Mucosa of descending colon (tissue), 3 donors: ENCODE measurements at regions not wholly inside any gene's neighbourhood (a gene's known extent, or its start where the extent isn't known, plus 50 kb on each side); places are given as distances from the start of the nearest gene placed in this dataset.

Experiments
- ATAC-seq: fragments of 200-7000 bp; cut with Tn5 transposase; one replicate; pipeline ENCODE4 v1.9.1; 2020; ENCODE audit warnings: mild to moderate bottlenecking, moderate library complexity
- DNase-seq, 3 donors: peaks; one replicate each; pipeline ENCODE4 v3.0.0-alpha.2; 2020
- H3K36me3 ChIP-seq: fragments of 200-600 bp; one replicate; pipeline ENCODE4 v1.8.0; 2021; ENCODE audit warnings: low read depth, mild to moderate bottlenecking
- H3K4me1 ChIP-seq: fragments of 200-600 bp; one replicate; pipeline ENCODE4 v1.8.0; 2021; ENCODE audit warnings: low read depth, mild to moderate bottlenecking
- H3K4me3 ChIP-seq: fragments of 200-600 bp; one replicate; pipeline ENCODE4 v1.8.0; 2021; ENCODE audit warnings: mild to moderate bottlenecking
- H3K9me3 ChIP-seq: fragments of 200-600 bp; one replicate; pipeline ENCODE4 v1.8.0; 2021; ENCODE audit warnings: mild to moderate bottlenecking
- intact Hi-C, 2 donors: fragments of 100-400 bp; cut with DNase I in 1 of 2; cut with micrococcal nuclease in 1 of 2; formaldehyde crosslinking; loops; one replicate each; pipeline versions ENCODE4 v1.11.0 to v1.11.1; 2022; cut with DNase I, micrococcal nuclease
- TF ChIP-seq, protein P1 (sequence below): fragments of 200-600 bp; IDR thresholded peaks from one replicate; pipeline ENCODE4 v1.8.0; 2022; ENCODE audit warnings: antibody characterized with exemption, mild to moderate bottlenecking
- donor health status: DM: no; HTN: no; CAD: no; lungs with moderate emphysema.
- donor health status: DM: no; HTN: no; CAD: no.
- donor health status: DM: no; HTN: yes; CAD: no.

DNA sequence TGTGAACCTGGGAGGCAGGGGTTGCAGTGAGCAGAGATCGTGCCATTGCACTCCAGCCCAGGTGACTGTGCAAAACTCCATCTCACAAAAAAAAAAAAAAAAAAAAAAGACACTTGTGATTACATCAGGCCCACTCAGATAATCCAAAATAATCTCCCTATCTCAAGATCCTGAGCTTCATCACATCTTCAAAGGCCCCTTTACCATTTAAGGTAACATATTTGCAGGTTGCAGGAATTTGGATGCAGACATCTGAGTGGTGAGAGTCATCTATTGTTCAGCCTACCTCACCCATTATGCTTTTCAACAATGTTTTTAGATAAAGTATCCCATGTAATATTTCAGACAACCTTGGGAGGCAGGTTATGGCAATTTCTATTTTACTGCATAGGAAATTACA, 51.4 kb upstream of the EXOC4 start:
- TF ChIP-seq, protein P1, sequence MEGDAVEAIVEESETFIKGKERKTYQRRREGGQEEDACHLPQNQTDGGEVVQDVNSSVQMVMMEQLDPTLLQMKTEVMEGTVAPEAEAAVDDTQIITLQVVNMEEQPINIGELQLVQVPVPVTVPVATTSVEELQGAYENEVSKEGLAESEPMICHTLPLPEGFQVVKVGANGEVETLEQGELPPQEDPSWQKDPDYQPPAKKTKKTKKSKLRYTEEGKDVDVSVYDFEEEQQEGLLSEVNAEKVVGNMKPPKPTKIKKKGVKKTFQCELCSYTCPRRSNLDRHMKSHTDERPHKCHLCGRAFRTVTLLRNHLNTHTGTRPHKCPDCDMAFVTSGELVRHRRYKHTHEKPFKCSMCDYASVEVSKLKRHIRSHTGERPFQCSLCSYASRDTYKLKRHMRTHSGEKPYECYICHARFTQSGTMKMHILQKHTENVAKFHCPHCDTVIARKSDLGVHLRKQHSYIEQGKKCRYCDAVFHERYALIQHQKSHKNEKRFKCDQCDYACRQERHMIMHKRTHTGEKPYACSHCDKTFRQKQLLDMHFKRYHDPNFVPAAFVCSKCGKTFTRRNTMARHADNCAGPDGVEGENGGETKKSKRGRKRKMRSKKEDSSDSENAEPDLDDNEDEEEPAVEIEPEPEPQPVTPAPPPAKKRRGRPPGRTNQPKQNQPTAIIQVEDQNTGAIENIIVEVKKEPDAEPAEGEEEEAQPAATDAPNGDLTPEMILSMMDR, result no peak
- intact Hi-C loops, result no loop called here
- Histone ChIP-seq H3K4me1 (no peaks in the 10 kb centered on the region), H3K4me3 (no peak overlapping the region), H3K36me3 (no peaks in the 10 kb centered on the region), H3K9me3 (no peaks in the 10 kb centered on the region)
- ATAC-seq (no peak), DNase-seq (no peak)

DNA sequence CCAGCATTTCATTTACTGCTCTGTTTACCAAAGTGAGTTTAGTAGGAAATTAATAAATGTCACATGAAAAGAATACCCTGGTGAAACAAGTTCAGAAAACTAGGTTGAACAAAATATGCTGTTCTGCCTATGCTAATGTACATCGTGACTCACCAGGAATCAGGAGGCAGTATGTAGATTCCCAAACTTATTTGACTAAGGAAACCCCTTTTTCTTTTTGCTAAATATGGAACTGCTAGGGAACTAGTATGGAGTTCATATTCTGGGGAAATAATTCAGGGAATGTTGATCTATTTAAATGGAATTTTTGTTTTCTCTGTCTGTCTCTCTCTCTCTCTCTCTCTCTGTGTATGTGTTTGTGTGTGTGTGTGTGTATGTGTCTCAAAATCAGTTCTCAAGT, 49.9 kb upstream of the EXOC4 start:
- TF ChIP-seq, protein P1, result no peak
- H3K4me3 ChIP-seq, result no peak overlapping the region
- no peaks in the 10 kb centered on the region for H3K4me1 ChIP-seq
- no peak for DNase-seq
- H3K9me3 ChIP-seq, result no peaks in the 10 kb centered on the region
- no peak for ATAC-seq
- H3K36me3 ChIP-seq, result no peaks in the 10 kb centered on the region
- intact Hi-C loops, result no loop called here
